Superior temporal gyrus (tissue), 1 donor: ENCODE measurements at regions not wholly inside any gene's neighbourhood (a gene's known extent, or its start where the extent isn't known, plus 50 kb on each side); places are given as distances from the start of the nearest gene placed in this dataset.
A peak's percentile ranks its signal among the peaks of the same experiment; 100 is the strongest.
"Not testable (repeated sequence)": the region's sequence is repeated elsewhere in the genome, so short reads cannot be mapped to it uniquely, and the experiment has no call there.

Experiments used
- DNase-seq: peaks from one replicate; pipeline ENCODE4 v3.0.0-alpha.2; 2016; ENCODE audit errors: extremely low spot score

DNA sequence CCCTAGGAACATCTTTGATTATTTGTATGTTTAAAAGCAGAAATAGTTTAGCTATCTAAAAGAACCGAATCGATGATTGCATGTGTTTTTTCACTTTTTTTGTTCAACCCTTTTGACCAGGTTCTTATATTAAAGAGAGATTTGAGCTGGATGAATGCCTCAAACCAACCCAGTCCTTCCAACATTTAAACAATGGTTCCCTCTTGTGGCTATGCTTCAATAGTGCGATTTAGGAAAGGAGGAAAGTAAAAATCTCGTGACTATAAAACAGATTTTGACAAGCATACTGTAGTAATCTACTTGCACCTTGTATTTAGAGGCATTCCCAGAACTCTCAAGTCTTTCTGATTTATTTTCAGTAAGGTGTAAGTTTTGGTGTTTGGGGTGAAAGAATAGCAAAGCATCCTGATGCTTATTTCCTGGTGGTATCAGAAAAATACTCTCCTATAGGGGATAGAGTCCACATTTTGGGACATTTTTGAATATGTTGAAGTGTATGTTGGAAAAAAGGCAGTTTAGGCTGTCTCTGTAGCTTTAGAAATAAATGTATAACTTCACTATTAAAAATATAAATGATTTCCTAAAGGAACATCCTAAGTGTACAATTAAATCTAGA is 159.6 kb upstream of the KCNH8 start:
- peak; percentile 90 for DNase-seq

DNA sequence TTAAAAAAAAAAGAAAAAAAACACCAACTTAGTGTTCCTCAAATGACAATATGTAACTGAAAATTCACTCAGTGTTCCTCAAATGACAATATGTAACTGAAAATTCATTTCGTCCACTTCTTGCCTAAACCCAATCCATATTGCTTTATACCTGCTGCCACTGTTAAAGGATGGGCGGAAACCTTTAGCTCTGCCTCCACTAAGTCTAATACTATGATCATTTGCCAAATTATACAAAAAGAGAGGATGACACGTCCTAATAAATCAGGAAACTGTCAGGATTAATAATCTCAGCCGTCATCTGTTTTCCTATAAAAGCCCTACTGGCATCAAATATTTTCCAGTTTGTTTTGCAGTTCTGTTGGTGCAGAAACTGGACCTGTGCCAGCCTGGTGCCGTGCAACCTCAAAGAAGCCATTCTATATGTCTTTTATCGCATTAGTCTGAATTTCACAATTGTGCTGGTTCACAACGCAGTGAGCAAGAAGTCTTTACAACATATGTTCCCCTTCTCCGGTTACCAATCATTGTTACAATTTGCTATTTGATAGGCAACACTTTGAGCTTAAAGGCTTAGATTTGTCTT is 160.4 kb upstream of the KCNH8 start:
- peak; percentile 32 for DNase-seq

DNA sequence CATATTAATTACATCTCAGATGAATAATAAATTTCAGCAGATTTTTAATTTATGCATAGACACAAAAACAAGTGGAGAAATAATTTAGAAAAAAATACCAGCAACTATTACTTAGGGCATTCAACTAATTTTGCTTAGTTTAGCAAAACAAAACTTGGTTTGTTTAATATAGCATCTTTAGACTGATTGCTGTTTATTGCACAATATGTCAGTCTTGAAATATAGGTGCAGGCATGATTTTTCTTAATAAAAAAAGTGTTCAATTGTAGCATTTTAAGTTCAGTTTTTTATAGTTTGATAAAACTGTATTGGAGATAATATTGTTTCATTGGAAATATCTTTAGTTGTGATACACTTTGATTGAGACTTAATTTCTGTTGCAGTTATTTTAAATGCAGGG is 161.2 kb upstream of the KCNH8 start:
- DNase-seq: no peak

DNA sequence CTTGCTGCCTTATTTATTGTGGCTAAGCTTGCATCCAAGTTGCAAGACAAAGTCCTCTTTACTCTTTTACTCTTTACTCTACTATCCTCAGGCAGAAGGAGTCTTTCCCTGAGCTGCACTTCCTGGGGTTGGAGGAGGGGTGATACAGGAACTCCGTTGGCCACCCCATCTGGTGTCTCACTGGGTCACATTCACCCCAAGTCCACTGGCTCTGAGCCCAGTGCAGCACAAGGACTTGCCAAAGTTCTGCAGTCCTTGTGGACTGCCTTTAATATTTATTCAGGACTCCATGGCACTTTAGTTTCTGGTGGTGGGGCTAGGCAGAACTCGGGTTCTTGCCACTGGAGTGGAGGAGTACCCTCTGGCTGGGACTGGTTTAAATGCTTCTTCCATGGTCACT is 165.4 kb upstream of the KCNH8 start:
- no peak for DNase-seq

DNA sequence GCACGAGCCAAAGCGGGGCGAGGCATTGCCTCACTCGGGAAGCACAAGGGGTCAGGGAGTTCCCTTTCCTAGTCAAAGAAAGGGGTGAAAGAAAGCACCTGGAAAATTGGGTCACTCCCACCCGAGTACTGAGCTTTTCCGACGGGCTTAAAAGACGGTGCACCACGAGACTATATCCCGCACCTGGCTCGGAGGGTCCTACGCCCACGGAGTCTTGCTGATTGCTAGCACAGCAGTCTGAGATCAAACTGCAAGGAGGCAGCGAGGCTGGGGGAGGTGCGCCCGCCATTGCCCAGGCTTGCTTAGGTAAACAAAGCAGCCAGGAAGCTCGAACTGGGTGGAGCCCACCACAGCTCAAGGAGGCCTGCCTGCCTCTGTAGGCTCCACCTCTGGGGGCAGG is 172.2 kb upstream of the KCNH8 start:
- not testable (repeated sequence) for DNase-seq

DNA sequence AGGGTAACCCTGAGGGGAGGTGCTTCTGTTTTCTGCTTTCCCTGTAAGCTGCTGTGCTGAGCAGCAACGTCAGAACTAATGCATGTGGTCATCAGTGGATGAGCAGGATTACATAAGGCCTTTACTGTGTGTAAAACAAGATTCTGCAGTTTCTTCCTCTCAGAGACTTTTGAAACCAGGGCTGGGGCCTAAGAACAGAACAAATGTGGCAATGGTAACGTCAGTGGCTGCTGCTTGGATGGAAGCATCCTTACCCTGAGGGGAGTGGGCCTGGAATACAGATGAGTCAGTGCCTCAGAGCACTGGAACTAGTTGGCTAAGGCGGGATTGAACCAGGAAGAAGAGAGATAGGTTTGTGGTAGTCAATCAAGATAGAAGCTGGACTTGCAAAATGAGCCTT is 180.2 kb upstream of the KCNH8 start:
- DNase-seq: no peak

DNA sequence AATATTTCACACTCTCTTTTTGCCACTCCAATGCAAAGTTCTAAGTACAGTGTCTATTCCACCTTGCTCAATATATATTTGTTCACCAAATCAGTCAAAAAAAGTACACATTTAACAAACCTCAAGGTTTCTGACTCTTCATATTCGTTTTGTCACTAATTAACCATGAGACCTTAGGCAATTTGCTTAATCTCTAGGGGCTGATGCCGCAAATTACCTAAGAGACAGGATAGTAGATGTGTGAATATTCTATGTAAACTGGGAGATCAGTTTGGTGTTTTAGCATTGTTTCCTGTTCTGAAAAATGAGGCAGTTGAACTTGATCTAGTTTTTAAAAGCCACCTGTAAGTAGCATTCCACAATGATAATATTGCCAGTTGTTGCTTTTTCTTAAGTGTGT is 182.5 kb upstream of the KCNH8 start:
- no peak for DNase-seq

DNA sequence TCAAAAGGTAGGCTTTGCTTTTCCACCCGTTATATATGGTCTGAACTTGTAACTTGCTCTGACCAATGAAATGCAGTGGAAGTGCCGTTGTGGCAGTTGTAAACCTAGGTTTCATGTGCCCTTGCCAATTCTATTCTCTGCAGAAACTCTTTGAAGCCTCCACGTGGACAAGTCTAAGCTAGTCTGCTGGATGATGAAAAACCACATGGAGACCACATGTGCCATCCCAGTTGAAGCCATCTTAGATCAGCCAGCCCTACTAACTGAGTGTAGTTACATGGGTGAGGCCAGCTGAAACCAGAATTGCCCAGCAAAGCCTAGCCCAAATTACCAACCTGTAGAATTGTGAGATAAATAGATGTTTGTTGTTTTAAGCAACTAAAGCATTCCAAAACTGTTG is 183.7 kb upstream of the KCNH8 start:
- DNase-seq: no peak

DNA sequence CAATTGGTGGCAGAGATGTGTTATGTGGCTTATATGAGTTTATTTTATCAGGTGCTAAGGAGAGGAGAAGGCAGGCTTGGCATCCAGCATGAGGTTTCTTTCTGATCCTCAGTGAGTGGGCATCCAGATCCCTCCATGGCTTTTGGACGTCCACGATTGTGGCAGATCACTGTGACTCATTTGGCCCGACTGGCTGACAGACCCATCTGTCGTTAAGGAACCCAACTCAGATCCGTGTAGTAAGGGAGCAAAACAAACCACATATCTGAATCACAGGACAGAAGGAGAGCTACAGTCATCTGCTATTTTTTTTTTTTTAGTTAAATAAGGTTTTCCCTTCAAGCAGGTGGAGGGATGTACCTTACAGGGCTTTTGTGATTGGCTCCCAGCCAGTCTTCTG is 197.0 kb upstream of the KCNH8 start:
- peak; percentile 50 for DNase-seq

DNA sequence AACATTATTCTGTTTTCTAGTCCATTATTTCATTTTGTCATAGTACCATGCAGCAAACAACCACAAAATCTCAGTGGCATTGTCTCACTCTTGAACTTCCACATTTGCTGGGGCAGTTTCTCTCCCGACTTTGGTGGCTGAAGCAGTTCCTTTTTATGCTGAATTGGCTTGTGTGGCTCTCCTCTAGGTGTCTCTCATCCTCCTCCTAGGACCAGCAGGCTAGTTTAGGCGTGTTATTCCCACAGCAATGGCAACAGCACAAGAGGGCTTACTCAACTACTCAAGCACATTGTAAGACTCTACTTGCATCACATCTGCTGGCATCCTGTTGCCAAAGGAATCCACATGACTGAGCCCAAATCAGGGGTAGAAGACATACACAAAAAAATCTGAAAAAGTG is 201.8 kb upstream of the KCNH8 start:
- peak; percentile 13 for DNase-seq

DNA sequence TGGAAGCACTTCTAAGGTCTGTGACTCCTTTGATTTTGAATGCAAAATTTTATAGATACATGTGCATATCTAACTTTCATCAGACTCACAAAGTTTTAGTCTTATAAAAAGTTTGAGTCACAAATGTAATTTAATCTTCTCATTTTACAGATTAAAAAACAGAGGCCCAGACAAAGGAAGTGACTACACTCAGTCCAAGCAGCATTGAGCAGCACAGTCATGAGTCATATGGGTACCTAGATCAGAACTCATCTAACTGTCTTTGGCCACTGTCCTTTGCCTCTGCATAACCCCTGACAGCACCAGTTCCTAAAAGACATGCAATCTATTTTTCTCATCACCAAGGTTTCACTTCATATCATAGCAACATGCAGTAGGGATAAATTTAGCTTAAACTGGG is 210.7 kb upstream of the KCNH8 start:
- DNase-seq: no peak

DNA sequence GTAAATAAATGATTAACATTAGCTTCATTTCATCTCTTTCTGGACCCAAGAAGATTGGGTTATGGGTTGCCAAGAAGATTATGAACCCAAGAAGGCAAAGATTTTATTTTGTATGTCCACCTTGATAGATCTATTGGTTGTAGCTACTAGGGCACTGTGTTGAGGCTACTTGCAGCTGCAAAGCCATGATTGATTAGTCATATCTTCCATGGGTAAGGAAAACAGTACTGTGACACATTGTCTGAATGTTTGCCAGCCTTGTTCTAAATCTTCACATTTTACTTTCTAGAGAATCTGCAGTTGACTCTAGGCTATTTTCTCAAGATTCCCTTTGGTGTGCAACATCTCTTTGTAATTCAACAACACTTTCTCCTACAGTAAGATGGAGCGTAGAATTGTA is 229.2 kb upstream of the KCNH8 start:
- no peak for DNase-seq

DNA sequence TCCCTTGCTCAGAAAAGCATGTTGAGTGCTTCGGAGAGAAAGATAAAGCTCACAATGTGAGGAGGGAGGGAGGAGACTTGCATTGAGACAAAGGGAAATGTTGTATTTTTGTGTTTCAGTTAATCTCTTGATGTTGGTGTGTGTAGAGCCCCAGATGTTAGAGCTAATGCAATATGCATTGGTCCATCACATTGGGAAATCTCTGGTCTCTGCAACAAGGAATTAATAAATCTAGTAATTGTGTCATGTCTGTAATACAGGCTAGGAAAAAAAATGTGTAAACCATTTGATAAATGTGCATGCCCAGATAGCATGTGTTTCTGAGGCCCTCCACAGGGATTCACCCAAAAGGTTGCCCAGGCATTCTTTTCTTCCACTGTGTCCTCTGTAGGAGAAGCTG is 230.4 kb upstream of the KCNH8 start:
- no peak for DNase-seq

DNA sequence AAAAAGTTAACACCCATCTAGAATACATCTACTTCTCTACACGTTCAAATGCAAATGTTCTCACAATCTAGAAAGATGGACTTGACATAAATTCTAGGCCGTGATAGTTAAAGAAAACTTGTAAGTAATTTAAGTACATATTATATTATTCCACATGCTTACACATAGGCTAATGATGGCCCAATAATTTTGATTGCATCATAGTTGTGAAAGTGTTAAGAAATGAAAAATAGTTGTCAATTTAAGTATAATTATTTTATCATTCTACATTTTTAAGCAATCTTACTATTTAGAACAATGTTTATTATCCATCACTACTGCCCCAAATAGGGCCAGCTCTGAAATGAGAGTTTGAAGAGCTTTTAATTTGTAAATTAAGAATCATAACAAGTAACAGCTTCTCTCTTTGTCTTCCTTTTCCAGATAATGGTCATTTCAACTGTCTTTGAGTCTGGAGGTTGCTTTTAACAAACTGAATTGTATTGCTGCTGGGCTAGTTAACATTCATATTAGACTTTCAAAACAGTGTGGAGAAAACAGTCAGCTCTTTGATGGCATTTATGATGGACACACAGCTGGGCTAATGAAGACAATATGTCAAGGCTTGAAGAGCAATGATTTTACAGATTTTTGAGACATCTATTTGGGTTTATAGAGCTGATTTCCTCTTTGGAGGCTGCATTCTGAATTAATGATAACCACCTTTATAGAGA is 246.1 kb upstream of the KCNH8 start:
- peak; percentile 56 for DNase-seq

DNA sequence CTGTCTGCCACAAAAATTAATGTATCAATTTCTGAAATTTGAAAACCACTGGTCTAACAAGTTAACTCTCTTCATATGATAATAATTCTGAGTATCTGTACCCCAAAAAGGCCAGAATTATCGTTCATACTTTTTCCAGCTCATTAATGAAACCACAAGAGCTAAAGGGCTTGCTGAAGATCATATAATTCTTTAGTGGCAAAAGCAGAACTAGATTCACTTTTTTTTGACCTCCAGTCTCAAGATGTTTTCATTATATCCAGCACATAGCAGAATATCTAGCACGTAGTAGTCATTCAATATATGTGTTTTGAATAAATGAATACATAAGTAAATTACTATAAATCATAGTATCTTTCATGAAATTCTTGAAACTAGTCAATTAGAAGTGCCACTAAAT is 246.7 kb upstream of the KCNH8 start:
- no peak for DNase-seq

DNA sequence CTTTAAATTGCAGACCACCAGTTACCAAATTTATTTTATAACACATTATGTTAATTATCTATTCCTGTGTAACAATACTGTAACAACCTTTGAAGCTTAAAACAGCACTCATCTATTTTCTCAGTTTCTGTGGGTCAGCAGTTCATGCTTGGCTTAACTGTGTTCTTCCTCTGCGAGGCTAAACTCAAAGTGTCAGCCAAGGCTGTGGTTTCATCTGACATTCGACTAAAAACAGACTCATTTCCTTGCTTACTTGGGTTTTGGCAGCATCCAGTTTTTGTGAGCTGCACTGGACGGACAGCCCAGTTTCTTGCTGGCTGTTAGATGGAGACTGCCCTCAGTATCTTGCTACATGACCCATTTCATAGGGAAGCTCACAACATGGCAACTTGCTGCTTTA is 247.3 kb upstream of the KCNH8 start:
- DNase-seq: no peak

DNA sequence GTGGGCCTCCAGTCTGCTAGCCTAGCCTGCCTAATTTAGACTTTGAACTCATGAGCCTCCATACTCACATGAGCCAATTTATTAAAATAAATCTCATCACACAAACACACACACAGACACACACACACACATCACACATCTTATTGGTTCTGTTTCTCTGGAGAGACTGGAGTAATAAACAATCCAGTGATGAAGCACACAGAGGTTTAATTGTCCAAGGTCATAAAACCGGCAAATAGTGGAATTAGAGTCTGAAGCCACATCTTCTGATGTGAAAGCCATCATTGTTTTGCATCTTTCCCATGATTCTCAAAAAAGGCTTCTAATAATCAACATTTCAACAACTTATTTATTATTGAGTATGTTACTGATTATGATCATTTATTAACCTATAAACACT is 249.4 kb upstream of the KCNH8 start:
- peak; percentile 54 for DNase-seq

DNA sequence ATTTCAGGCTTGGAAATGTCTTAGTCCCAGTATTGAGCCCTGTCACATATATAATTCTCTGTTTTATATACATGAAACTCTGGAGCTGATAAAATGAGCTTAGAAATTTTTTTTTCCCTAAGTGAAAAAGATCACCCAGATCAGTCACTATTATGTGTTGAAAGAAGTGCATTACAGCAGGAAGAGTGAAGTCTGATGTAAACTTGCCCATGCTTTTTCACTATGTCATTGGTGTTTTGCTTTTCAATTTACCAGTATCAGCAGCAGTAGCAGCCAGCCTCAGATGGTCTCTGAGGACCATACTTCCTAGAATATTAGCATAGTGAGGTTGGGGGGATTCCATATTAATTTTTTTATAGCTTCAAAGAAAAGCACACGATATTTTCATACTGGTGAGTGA is 255.6 kb upstream of the KCNH8 start:
- DNase-seq: peak; percentile 11

DNA sequence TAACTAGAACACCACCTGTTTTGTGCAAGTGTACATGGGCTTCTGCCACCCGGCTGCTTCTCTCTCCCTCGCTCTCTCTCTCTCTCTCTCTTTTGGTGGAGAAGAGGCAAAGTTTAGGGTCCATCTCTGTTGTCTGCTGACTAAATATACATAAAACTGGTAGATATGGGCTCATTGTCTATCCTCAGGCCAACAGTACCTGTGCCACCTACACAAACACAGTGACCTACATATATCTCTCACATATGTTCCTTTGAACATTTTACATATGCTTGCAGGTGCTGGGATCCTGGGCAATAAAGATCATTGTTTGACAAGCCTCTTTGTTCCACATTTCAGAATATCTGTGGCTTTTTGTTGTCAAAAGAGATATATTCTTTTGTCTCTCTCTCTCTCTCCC is 256.3 kb upstream of the KCNH8 start:
- DNase-seq: peak; percentile 40

DNA sequence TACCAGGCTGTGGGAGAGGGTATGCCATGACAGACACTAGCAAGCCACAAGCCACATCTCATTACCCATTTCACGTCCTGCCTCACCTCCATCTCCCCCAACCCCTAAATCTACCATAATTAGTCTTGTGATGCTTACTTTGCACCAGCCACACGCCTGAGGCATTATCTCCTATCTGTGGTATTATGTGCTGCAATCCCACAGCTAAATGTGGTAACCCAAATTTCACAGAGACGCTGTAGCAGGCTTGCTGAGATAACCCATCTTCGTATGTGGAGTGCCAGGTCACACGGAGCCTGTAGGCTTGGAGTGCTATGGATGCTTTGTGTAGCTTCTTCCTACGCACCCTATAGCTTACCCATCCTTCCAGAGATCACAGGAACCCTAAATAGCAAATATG is 256.7 kb upstream of the KCNH8 start:
- DNase-seq: no peak

DNA sequence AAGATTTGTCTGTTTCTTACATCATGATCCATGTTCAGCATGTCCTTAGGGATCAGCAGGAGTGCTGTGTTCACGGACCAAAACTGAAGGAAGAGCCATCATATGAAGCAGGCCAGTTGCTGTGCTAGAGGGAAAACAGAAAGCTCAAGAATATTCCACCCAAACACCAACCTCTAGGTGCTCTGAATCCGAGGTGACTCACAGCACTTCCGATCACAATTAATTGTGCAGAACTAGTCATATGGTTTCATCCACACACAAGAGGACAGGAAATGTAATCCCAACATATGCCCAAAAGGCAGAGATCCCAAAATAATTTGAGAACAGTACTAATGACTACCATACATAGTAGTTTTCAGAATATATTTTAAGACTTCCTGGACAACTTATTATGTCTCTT is 257.9 kb upstream of the KCNH8 start:
- peak; percentile 14 for DNase-seq

DNA sequence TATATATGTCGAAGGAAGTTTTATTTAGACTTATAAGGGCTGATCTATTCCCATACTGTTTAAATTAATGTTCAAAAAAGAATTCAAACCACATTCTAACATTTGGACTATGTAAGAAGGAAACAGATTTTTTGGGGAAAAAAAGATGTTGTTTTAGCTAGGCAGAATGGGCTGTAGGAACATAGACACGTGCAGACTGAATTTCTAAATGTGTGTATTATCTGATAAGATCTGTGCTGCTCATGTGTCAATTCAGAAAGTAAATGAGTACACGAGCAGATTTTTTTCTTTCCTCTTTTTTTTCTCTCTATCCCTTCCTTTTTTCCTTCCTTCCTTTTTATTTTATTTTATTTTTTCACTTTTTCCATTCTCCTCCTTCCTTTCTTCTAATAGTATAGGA is 259.5 kb upstream of the KCNH8 start:
- no peak for DNase-seq

DNA sequence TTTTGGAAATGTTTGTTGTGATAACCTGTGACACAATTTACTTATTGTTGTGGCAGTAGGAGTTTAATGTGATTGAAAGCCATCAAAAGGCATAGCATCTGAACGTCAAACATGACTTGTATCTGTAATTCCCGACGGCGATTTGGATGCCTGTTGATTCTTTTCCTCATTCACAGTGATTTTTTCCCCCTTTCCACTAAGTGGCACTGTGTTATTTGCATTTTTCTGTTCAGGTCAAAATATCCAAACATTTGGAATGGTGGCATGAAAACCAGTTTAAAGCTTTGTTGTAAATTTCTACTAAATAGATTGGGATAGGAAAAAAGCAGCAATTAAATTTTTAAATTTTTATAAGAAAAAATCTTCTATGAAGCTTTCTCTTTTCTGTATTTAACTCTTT is 259.9 kb upstream of the KCNH8 start:
- no peak for DNase-seq

DNA sequence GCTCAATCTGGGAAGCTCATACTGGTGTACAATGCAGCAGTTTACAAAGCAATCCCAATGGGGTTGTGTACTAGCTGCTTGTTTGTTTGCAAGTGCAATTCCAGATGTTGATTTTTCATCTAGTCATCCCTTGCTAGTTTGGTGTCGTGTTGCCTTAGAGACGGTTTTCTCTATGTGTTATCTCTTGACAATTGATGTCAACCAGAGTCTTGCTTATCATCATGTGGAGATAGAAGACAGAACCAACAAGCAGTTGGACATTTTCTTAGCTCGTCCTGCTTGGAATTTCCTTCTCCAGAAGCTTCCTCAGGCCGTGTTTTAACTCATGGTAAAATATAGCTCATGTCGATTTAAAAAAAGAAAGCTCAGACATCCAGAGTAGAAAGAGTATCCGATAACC is 262.0 kb upstream of the KCNH8 start:
- DNase-seq: no peak
